ENCODE measurements at regions not wholly inside any gene's neighbourhood (a gene's known extent, or its start where the extent isn't known, plus 50 kb on each side); places are given as distances from the start of the nearest gene placed in this dataset.

GRCh38 chr22:46049726-46050450, 72.9 kb upstream of the WNT7B start:
- POLR2A ChIA-PET: no interaction called here

GRCh38 chr22:46050451-46050845, 73.5 kb upstream of the WNT7B start:
- Histone ChIP-seq H3K27me3 (replicated peaks in 2 of 5; ENCODE audit: control insufficient read depth in 4 of 5, insufficient read depth in 5 of 5, low read length in 4 of 5) (peaks cover 0 to 14% (median 0%) of the 10 kb centered on the region in 5 experiments), H3K9me3 (ENCODE audit: control extremely low read depth in 1 of 5, control insufficient read depth in 4 of 5, insufficient read depth in 2 of 5, low read depth in 1 of 5, low read length in 4 of 5) (no peaks in the 10 kb centered on the region), H3K27ac (ENCODE audit: insufficient read depth in 1 of 2, low read depth in 1 of 2, low read length in 2 of 2, poor library complexity in 1 of 2, severe bottlenecking in 2 of 2) (no peak overlapping the region), H3K36me3 (ENCODE audit: control insufficient read depth in 4 of 4, insufficient read depth in 4 of 4, low read length in 3 of 4) (peaks cover 0 to 2% (median 0%) of the 10 kb centered on the region in 4 experiments), H3K4me1 (ENCODE audit: control extremely low read depth in 1 of 4, control insufficient read depth in 4 of 4, insufficient read depth in 4 of 4, low read length in 3 of 4) (peaks cover 0 to 80% (median 33%) of the 10 kb centered on the region in 4 experiments), H3K4me3 (ENCODE audit: control insufficient read depth in 1 of 7, extremely low read depth in 1 of 7, insufficient read depth in 4 of 7, low read depth in 2 of 7, low read length in 6 of 7) (no peak overlapping the region)
- 90% methylated on average over 7 of the region's 7 CpGs for WGBS (ENCODE audit: insufficient coverage)
- ChIA-PET POLR2A (no interaction called here), CTCF (interaction anchor here (0.9 to 2.2 kb wide), 4 partner anchors 8 to 38 kb away, joined by 3 to 9 read pairs (median 5); no protein-coding TSS in a partner anchor)
- no peak for DNase-seq

More at GRCh38 chr22:46049726-46050450, 72.9 kb upstream of the WNT7B start:
- no peak for DNase-seq
- Histone ChIP-seq H3K9me3 (ENCODE audit: control extremely low read depth in 1 of 5, control insufficient read depth in 4 of 5, insufficient read depth in 2 of 5, low read depth in 1 of 5, low read length in 4 of 5) (no peaks in the 10 kb centered on the region), H3K36me3 (ENCODE audit: control insufficient read depth in 4 of 4, insufficient read depth in 4 of 4, low read length in 3 of 4) (peaks cover 0 to 2% (median 0%) of the 10 kb centered on the region in 4 experiments), H3K27ac (ENCODE audit: insufficient read depth in 1 of 2, low read depth in 1 of 2, low read length in 2 of 2, poor library complexity in 1 of 2, severe bottlenecking in 2 of 2) (no peak overlapping the region), H3K27me3 (replicated peaks in 2 of 5; ENCODE audit: control insufficient read depth in 4 of 5, insufficient read depth in 5 of 5, low read length in 4 of 5) (peaks cover 0 to 19% (median 0%) of the 10 kb centered on the region in 5 experiments), H3K4me3 (ENCODE audit: control insufficient read depth in 1 of 7, extremely low read depth in 1 of 7, insufficient read depth in 4 of 7, low read depth in 2 of 7, low read length in 6 of 7) (no peak overlapping the region), H3K4me1 (ENCODE audit: control extremely low read depth in 1 of 4, control insufficient read depth in 4 of 4, insufficient read depth in 4 of 4, low read length in 3 of 4) (peaks cover 0 to 79% (median 32%) of the 10 kb centered on the region in 4 experiments)
- WGBS (ENCODE audit: insufficient coverage): 93% methylated on average over 13 of the region's 14 CpGs
- CTCF ChIA-PET: interaction anchor here (2.2 kb wide), 2 partner anchors 23 to 37 kb away, joined by 4 to 9 read pairs; no protein-coding TSS in a partner anchor

- Histone ChIP-seq H3K27me3 (replicated peaks in 2 of 5; ENCODE audit: control insufficient read depth in 4 of 5, insufficient read depth in 5 of 5, low read length in 4 of 5) (peaks cover 0 to 9% (median 0%) of the 10 kb centered on the region in 5 experiments), H3K9me3 (ENCODE audit: control extremely low read depth in 1 of 5, control insufficient read depth in 4 of 5, insufficient read depth in 2 of 5, low read depth in 1 of 5, low read length in 4 of 5) (no peaks in the 10 kb centered on the region), H3K36me3 (ENCODE audit: control insufficient read depth in 4 of 4, insufficient read depth in 4 of 4, low read length in 3 of 4) (peaks cover 0 to 2% (median 0%) of the 10 kb centered on the region in 4 experiments), H3K4me3 (ENCODE audit: control insufficient read depth in 1 of 7, extremely low read depth in 1 of 7, insufficient read depth in 4 of 7, low read depth in 2 of 7, low read length in 6 of 7) (no peak overlapping the region), H3K4me1 (ENCODE audit: control extremely low read depth in 1 of 4, control insufficient read depth in 4 of 4, insufficient read depth in 4 of 4, low read length in 3 of 4) (peaks cover 0 to 80% (median 32%) of the 10 kb centered on the region in 4 experiments), H3K27ac (ENCODE audit: insufficient read depth in 1 of 2, low read depth in 1 of 2, low read length in 2 of 2, poor library complexity in 1 of 2, severe bottlenecking in 2 of 2) (peak overlapping the region in 1 of 2 experiments; percentile 73)
- ChIA-PET POLR2A (no interaction called here), CTCF (interaction anchor here (0.6 to 2.4 kb wide), 8 partner anchors 8 to 169 kb away, joined by 3 to 9 read pairs (median 4); no protein-coding TSS in a partner anchor)
- 74% methylated on average over 9 of the region's 11 CpGs for WGBS (ENCODE audit: insufficient coverage)
- DNase-seq: peak in 1 of 3 donors; percentile 37
Measured at GRCh38 chr22:46050916-46051614, 74.1 kb upstream of the WNT7B start.

- Histone ChIP-seq H3K36me3 (ENCODE audit: control insufficient read depth in 4 of 4, insufficient read depth in 4 of 4, low read length in 3 of 4) (peaks cover 0 to 2% (median 0%) of the 10 kb centered on the region in 4 experiments), H3K27ac (ENCODE audit: insufficient read depth in 1 of 2, low read depth in 1 of 2, low read length in 2 of 2, poor library complexity in 1 of 2, severe bottlenecking in 2 of 2) (peak overlapping the region in 1 of 2 experiments; percentile 73), H3K4me1 (ENCODE audit: control extremely low read depth in 1 of 4, control insufficient read depth in 4 of 4, insufficient read depth in 4 of 4, low read length in 3 of 4) (peaks cover 0 to 80% (median 32%) of the 10 kb centered on the region in 4 experiments), H3K4me3 (ENCODE audit: control insufficient read depth in 1 of 7, extremely low read depth in 1 of 7, insufficient read depth in 4 of 7, low read depth in 2 of 7, low read length in 6 of 7) (no peak overlapping the region), H3K27me3 (replicated peaks in 2 of 5; ENCODE audit: control insufficient read depth in 4 of 5, insufficient read depth in 5 of 5, low read length in 4 of 5) (peaks cover 0 to 8% (median 0%) of the 10 kb centered on the region in 5 experiments), H3K9me3 (ENCODE audit: control extremely low read depth in 1 of 5, control insufficient read depth in 4 of 5, insufficient read depth in 2 of 5, low read depth in 1 of 5, low read length in 4 of 5) (no peaks in the 10 kb centered on the region)
- ChIA-PET CTCF (interaction anchor here (0.6 to 2.5 kb wide), 8 partner anchors 9 to 169 kb away, joined by 3 to 10 read pairs (median 5); no protein-coding TSS in a partner anchor), POLR2A (no interaction called here)
- DNase-seq: no peak
- 98% methylated on average over 7 of the region's 8 CpGs for WGBS (ENCODE audit: insufficient coverage)
Measured at GRCh38 chr22:46051646-46052045, 74.7 kb upstream of the WNT7B start.

- Histone ChIP-seq H3K4me1 (ENCODE audit: control extremely low read depth in 1 of 4, control insufficient read depth in 4 of 4, insufficient read depth in 4 of 4, low read length in 3 of 4) (peaks cover 0 to 82% (median 30%) of the 10 kb centered on the region in 4 experiments), H3K9me3 (ENCODE audit: control extremely low read depth in 1 of 5, control insufficient read depth in 4 of 5, insufficient read depth in 2 of 5, low read depth in 1 of 5, low read length in 4 of 5) (no peaks in the 10 kb centered on the region), H3K27me3 (replicated peaks in 2 of 5; ENCODE audit: control insufficient read depth in 4 of 5, insufficient read depth in 5 of 5, low read length in 4 of 5) (peaks cover 0 to 8% (median 0%) of the 10 kb centered on the region in 5 experiments), H3K4me3 (ENCODE audit: control insufficient read depth in 1 of 7, extremely low read depth in 1 of 7, insufficient read depth in 4 of 7, low read depth in 2 of 7, low read length in 6 of 7) (peak overlapping the region in 4 of 7 experiments; percentile 53 to 79 (median 76)), H3K27ac (ENCODE audit: insufficient read depth in 1 of 2, low read depth in 1 of 2, low read length in 2 of 2, poor library complexity in 1 of 2, severe bottlenecking in 2 of 2) (peak overlapping the region; percentile 35 to 73), H3K36me3 (ENCODE audit: control insufficient read depth in 4 of 4, insufficient read depth in 4 of 4, low read length in 3 of 4) (peaks cover 0 to 2% (median 0%) of the 10 kb centered on the region in 4 experiments)
- 67% methylated on average over 4 of the region's 6 CpGs for WGBS (ENCODE audit: insufficient coverage)
- CTCF ChIA-PET: interaction anchor here (1.0 to 2.5 kb wide), 7 partner anchors 11 to 47 kb away, joined by 3 to 10 read pairs (median 8); no protein-coding TSS in a partner anchor
- POLR2A ChIA-PET: interaction anchor here (1.8 to 2.8 kb wide), 2 partner anchors 16 to 18 kb away, joined by 6 to 16 read pairs; no protein-coding TSS in a partner anchor
- no peak for DNase-seq
Measured at GRCh38 chr22:46052331-46052771, 75.4 kb upstream of the WNT7B start.

- peak in 1 of 3 donors; percentile 59 for DNase-seq
- H3K4me1 ChIP-seq (ENCODE audit: control extremely low read depth in 1 of 4, control insufficient read depth in 4 of 4, insufficient read depth in 4 of 4, low read length in 3 of 4): peaks cover 0 to 82% (median 29%) of the 10 kb centered on the region in 4 experiments
- H3K9me3 ChIP-seq (ENCODE audit: control extremely low read depth in 1 of 5, control insufficient read depth in 4 of 5, insufficient read depth in 2 of 5, low read depth in 1 of 5, low read length in 4 of 5): no peaks in the 10 kb centered on the region
- H3K27me3 ChIP-seq (replicated peaks in 2 of 5; ENCODE audit: control insufficient read depth in 4 of 5, insufficient read depth in 5 of 5, low read length in 4 of 5): peaks cover 0 to 6% (median 0%) of the 10 kb centered on the region in 5 experiments
- H3K36me3 ChIP-seq (ENCODE audit: control insufficient read depth in 4 of 4, insufficient read depth in 4 of 4, low read length in 3 of 4): peaks cover 0 to 2% (median 0%) of the 10 kb centered on the region in 4 experiments
- POLR2A ChIA-PET: interaction anchor here (0.7 to 2.8 kb wide), 5 partner anchors 17 to 40 kb away, joined by 4 to 16 read pairs (median 5); no protein-coding TSS in a partner anchor
- CTCF ChIA-PET: interaction anchor here (1.0 to 2.5 kb wide), 5 partner anchors 11 to 47 kb away, joined by 3 to 10 read pairs (median 8); no protein-coding TSS in a partner anchor
- H3K4me3 ChIP-seq (ENCODE audit: control insufficient read depth in 1 of 7, extremely low read depth in 1 of 7, insufficient read depth in 4 of 7, low read depth in 2 of 7, low read length in 6 of 7): peak overlapping the region in 6 of 7 experiments; percentile 27 to 79 (median 72)
- peak overlapping the region; percentile 35 to 73 for H3K27ac ChIP-seq (ENCODE audit: insufficient read depth in 1 of 2, low read depth in 1 of 2, low read length in 2 of 2, poor library complexity in 1 of 2, severe bottlenecking in 2 of 2)
- WGBS (ENCODE audit: insufficient coverage): 12% methylated on average over 19 of the region's 26 CpGs
Measured at GRCh38 chr22:46052801-46053562, 76.0 kb upstream of the WNT7B start.

Data from common myeloid progenitor, CD34-positive (primary cell).